SW 1271 (cell line): ENCODE measurements at regions not wholly inside any gene's neighbourhood (a gene's known extent, or its start where the extent isn't known, plus 50 kb on each side); places are given as distances from the start of the nearest gene placed in this dataset.
"Not testable (repeated sequence)": the region's sequence is repeated elsewhere in the genome, so short reads cannot be mapped to it uniquely, and the experiment has no call there.

Experiments
- DNase-seq, 2 experiments: peaks; one replicate each; lab custom pipeline; 2025; lab: John Stamatoyannopoulos, UW

- no peak for DNase-seq
Observed at GRCh38 chr12:17695495-17695894, 394.5 kb downstream of the RERGL start.

GRCh38 chr12:17691369-17691768 lies 398.6 kb downstream of the RERGL start:
- DNase-seq = no peak

GRCh38 chr12:17680220-17680619 lies 409.8 kb downstream of the RERGL start:
- no peak for DNase-seq

- no peak for DNase-seq
Observed at GRCh38 chr12:17666641-17667324, 423.2 kb downstream of the RERGL start.

GRCh38 chr12:17665839-17666238 lies 424.2 kb downstream of the RERGL start:
- no peak for DNase-seq

GRCh38 chr12:17661250-17661649 lies 428.7 kb downstream of the RERGL start:
- DNase-seq = peak in 1 of 2 experiments; percentile 8

GRCh38 chr12:17652436-17652835 lies 437.6 kb downstream of the RERGL start:
- DNase-seq = no peak

- DNase-seq = no peak
Observed at GRCh38 chr12:17642340-17642650, 447.7 kb downstream of the RERGL start.

GRCh38 chr12:17640615-17641014 lies 449.4 kb downstream of the RERGL start:
- no peak for DNase-seq

GRCh38 chr12:17618831-17619230 lies 471.2 kb downstream of the RERGL start:
- no peak for DNase-seq

- no peak for DNase-seq
Observed at GRCh38 chr12:17609701-17610100, 480.3 kb downstream of the RERGL start.

GRCh38 chr12:17609153-17609552 lies 480.8 kb downstream of the RERGL start:
- peak in 1 of 2 experiments; percentile 22 for DNase-seq

GRCh38 chr12:17595111-17595510 lies 494.9 kb downstream of the RERGL start:
- DNase-seq = no peak

- DNase-seq = no peak
Observed at GRCh38 chr12:17593715-17594406, 496.1 kb downstream of the RERGL start.

GRCh38 chr12:17592472-17592871 lies 497.5 kb downstream of the RERGL start:
- no peak for DNase-seq

GRCh38 chr12:17591005-17591681 lies 498.9 kb downstream of the RERGL start:
- DNase-seq = no peak

- peak in 1 of 2 experiments; percentile 29 for DNase-seq
Observed at GRCh38 chr12:17588968-17589367, 501.0 kb downstream of the RERGL start.

- no peak for DNase-seq
Observed at GRCh38 chr12:17579205-17580026, 510.6 kb downstream of the RERGL start.

- DNase-seq = no peak
Observed at GRCh38 chr12:17577405-17577804, 512.6 kb downstream of the RERGL start.

GRCh38 chr12:17572250-17572649 lies 517.7 kb downstream of the RERGL start:
- DNase-seq = no peak

GRCh38 chr12:17571047-17571446 lies 518.9 kb downstream of the RERGL start:
- no peak for DNase-seq

- not testable (repeated sequence) for DNase-seq
Observed at GRCh38 chr12:17564630-17565029, 525.4 kb downstream of the RERGL start.
